K562 (cell line): ENCODE measurements at regions not wholly inside any gene's neighbourhood (a gene's known extent, or its start where the extent isn't known, plus 50 kb on each side); places are given as distances from the start of the nearest gene placed in this dataset.

Experiments
- ATAC-seq: fragments of 200-7000 bp; cut with Tn5 transposase; 3 replicates; pipeline ENCODE4 v1.9.1; 2020; ENCODE audit warnings: moderate library complexity
- BruUV-seq: library from RNA; stranded (reverse); fragments of 400-500 nt; replicated peaks from 2 replicates; lab custom pipeline; 2021; lab: Mats Ljungman, UMichigan
- CTCF ChIA-PET: fragments of 300-600 bp; formaldehyde crosslinking; extraction: SDS; loops from one replicate; lab custom pipeline; 2021; ENCODE audit warnings: low intra/inter-chr PET ratio; lab: Yijun Ruan, JAX
- POLR2A ChIA-PET: fragments of 300-600, 350-650 bp; sonication (Branson Sonifier 250); formaldehyde crosslinking; extraction: SDS; loops from one replicate; lab custom pipeline; 2021; ENCODE audit warnings: antibody characterized with exemption, inconsistent platforms; lab: Yijun Ruan, JAX
- DNase-seq, 4 experiments: peaks; one replicate each; pipeline versions ENCODE4 v3.0.0 to v3.0.0-alpha.2; 2011 to 2018; ENCODE audit warnings: low spot score in 3 of 4, mixed read lengths in 3 of 4; ENCODE audit errors: extremely low read depth in 1 of 4
- FAIRE-seq: peaks from 2 replicates; lab custom pipeline; 2011; peaks lifted over from hg19 to GRCh38; lab: Jason Lieb, UNC
- H2AFZ ChIP-seq: 2 replicates; pipeline ENCODE4 v1.6.0; 2011; ENCODE audit warnings: low read depth, low read length, control low read depth, inconsistent platforms
- H3K27ac ChIP-seq: fragments of 200-600 bp; 3 replicates; pipeline ENCODE4 v1.8.0; 2011; ENCODE audit warnings: low read depth, mild to moderate bottlenecking, control low read depth, inconsistent platforms, low read length, moderate library complexity, mixed read lengths; ENCODE audit errors: extremely low read depth
- H3K27me3 ChIP-seq, 2 experiments: fragments of 300-600 bp in 1 of 2; 2 replicates in 1 of 2; 3 replicates in 1 of 2; pipeline versions ENCODE4 v1.6.0 to v1.8.0; 2011; ENCODE audit warnings: inconsistent platforms in 2 of 2, low read length in 2 of 2, mild to moderate bottlenecking in 1 of 2, mixed read lengths in 1 of 2, moderate library complexity in 1 of 2; ENCODE audit not compliant: control insufficient read depth in 2 of 2, insufficient read depth in 2 of 2
- H3K36me3 ChIP-seq: fragments of 300-600 bp; 3 replicates; pipeline ENCODE4 v1.8.0; 2011; ENCODE audit warnings: mild to moderate bottlenecking, low read length, inconsistent platforms; ENCODE audit not compliant: control insufficient read depth, insufficient read depth
- H3K4me1 ChIP-seq, 2 experiments: fragments of 200-600 bp in 1 of 2; replicated peaks in 1 of 2; 2 replicates in 1 of 2; 3 replicates in 1 of 2; pipeline versions ENCODE4 v1.5.1 to v1.8.0; 2011; ENCODE audit warnings: inconsistent platforms in 2 of 2, low read length in 2 of 2, mild to moderate bottlenecking in 1 of 2, mixed read lengths in 1 of 2, moderate library complexity in 1 of 2; ENCODE audit not compliant: control insufficient read depth in 2 of 2, insufficient read depth in 2 of 2
- H3K4me2 ChIP-seq: 2 replicates; pipeline ENCODE4 v1.6.1; 2011; ENCODE audit warnings: low read length, control low read depth, inconsistent platforms, mixed read lengths; ENCODE audit not compliant: insufficient read depth
- H3K4me3 ChIP-seq: fragments of 200-600 bp; sonication (generic), shearing (Covaris generic); 2 replicates; pipeline ENCODE4 v1.5.1; 2016; ENCODE audit warnings: control low read depth, inconsistent platforms
- H3K79me2 ChIP-seq: fragments of 200-600 bp; 3 replicates; pipeline ENCODE4 v1.8.0; 2011; ENCODE audit warnings: low read length, inconsistent platforms; ENCODE audit not compliant: control insufficient read depth, insufficient read depth
- H3K9ac ChIP-seq, 2 experiments: 2 replicates each; pipeline versions ENCODE4 v1.6.0 to v1.6.1; 2011; ENCODE audit warnings: low read depth in 2 of 2, low read length in 2 of 2, control low read depth in 1 of 2, inconsistent platforms in 1 of 2, mild to moderate bottlenecking in 1 of 2, mixed read lengths in 1 of 2; ENCODE audit not compliant: insufficient read depth in 1 of 2
- H3K9me1 ChIP-seq: one replicate; pipeline ENCODE4 v1.6.0; 2011; ENCODE audit warnings: inconsistent platforms, mild to moderate bottlenecking, low read length, moderate library complexity; ENCODE audit not compliant: control insufficient read depth, insufficient read depth
- H3K9me3 ChIP-seq: replicated peaks from 2 replicates; pipeline ENCODE4 v1.5.1; 2011; ENCODE audit warnings: low read depth, low read length, inconsistent platforms; ENCODE audit not compliant: control insufficient read depth, insufficient read depth
- H4K20me1 ChIP-seq: replicated peaks from 2 replicates; pipeline ENCODE4 v1.6.1; 2011; ENCODE audit warnings: low read length, inconsistent platforms, mixed read lengths; ENCODE audit not compliant: control insufficient read depth, insufficient read depth
- BRD9 ChIP-seq: fragments of 450-650 bp; IDR thresholded peaks from 2 replicates; pipeline ENCODE4 v1.6.1; 2018; ENCODE audit warnings: low read depth; ENCODE audit not compliant: partially characterized antibody
- CC2D1A ChIP-seq: fragments of 450-650 bp; IDR thresholded peaks from 2 replicates; pipeline ENCODE4 v1.6.1; 2017; ENCODE audit warnings: mild to moderate bottlenecking
- CCAR2 ChIP-seq: fragments of 200-400 bp; formaldehyde crosslinking; IDR thresholded peaks from 2 replicates; pipeline ENCODE4 v1.6.1; 2017; ENCODE audit warnings: mild to moderate bottlenecking, low read depth, low read length
- CREB3L1 ChIP-seq: fragments of 450-650 bp; IDR thresholded peaks from 2 replicates; pipeline ENCODE4 v1.6.1; 2014; ENCODE audit warnings: low read depth, mild to moderate bottlenecking, moderate library complexity, borderline replicate concordance
- E2F3 ChIP-seq: fragments of 250-450 bp; sonication (Bioruptor Pico); IDR thresholded peaks from 2 replicates; pipeline ENCODE4 v1.4.0; 2020; ENCODE audit warnings: mild to moderate bottlenecking
- MAFK ChIP-seq: IDR thresholded peaks from 2 replicates; pipeline ENCODE4 v1.6.1; 2011; ENCODE audit warnings: low read length, improper control_type of control experiment
- NR2C2 ChIP-seq, 2 experiments: fragments of 200-800 bp in 1 of 2; sonication (Bioruptor generic) in 1 of 2; sonication (generic) in 1 of 2; formaldehyde crosslinking in 1 of 2; IDR thresholded peaks; 2 replicates each; pipeline versions ENCODE4 v1.6.1 to v1.8.0; 2016 to 2022; ENCODE audit warnings: mild to moderate bottlenecking in 1 of 2, missing compliant biosample characterization in 1 of 2, missing genetic modification characterization in 1 of 2, missing genetic modification reagents in 1 of 2
- ZNF780A ChIP-seq: fragments of 250-450 bp; sonication (Bioruptor Pico); IDR thresholded peaks from 2 replicates; pipeline ENCODE4 v1.5.0; 2021; ENCODE audit warnings: mild to moderate bottlenecking
- WGBS: fragments of 100-300 bp; shearing (Covaris generic); methylation state at CpG from one replicate; pipeline ENCODE4 v1.1.6; 2016; ENCODE audit warnings: low coverage, mixed read lengths; ENCODE audit not compliant: insufficient coverage; ENCODE audit errors: missing lambda C conversion rate; 5-methylcytosine and 5-hydroxymethylcytosine counted together
- in situ Hi-C: fragments of 300-500 bp; cut with MboI; formaldehyde crosslinking; loops from 4 replicates; pipeline ENCODE4 v1.15.0; 2018; ENCODE audit warnings: inconsistent platforms, mixed read lengths
- intact Hi-C: fragments of 100-400 bp; cut with micrococcal nuclease; formaldehyde crosslinking; loops from 2 replicates; pipeline ENCODE4 v1.14.2; 2022

- H3K9me1 ChIP-seq: no peaks in the 10 kb centered on the region
- H3K36me3 ChIP-seq: no peaks in the 10 kb centered on the region
- H3K9ac ChIP-seq: no peak overlapping the region
- no peaks in the 10 kb centered on the region for H3K4me1 ChIP-seq
- H3K4me3 ChIP-seq: no peak overlapping the region
- H4K20me1 ChIP-seq: no peaks in the 10 kb centered on the region
- no peak for ATAC-seq
- no TSS peak for BruUV-seq
- no peak for TF ChIP-seq CREB3L1
- TF ChIP-seq MAFK: no peak
- no peak for TF ChIP-seq BRD9
- TF ChIP-seq, all 486 proteins: peak for 0
- CTCF ChIA-PET: no interaction called here
- Histone ChIP-seq H3K27ac (no peak overlapping the region), H3K9me3 (no peaks in the 10 kb centered on the region), H3K79me2 (no peaks in the 10 kb centered on the region), H3K4me2 (no peak overlapping the region), H3K27me3 (no peaks in the 10 kb centered on the region), H2AFZ (no peak overlapping the region)
- DNase-seq (no peak), FAIRE-seq (no peak)
- intact Hi-C loops (no loop called here), in situ Hi-C loops (no loop called here)
- 3% methylated on average over 3 of the region's 3 CpGs for WGBS
- POLR2A ChIA-PET: no interaction called here
These were observed 962.6 kb downstream of the PCDH7 start for GRCh38 chr4:31682796-31683195.

- no peaks in the 10 kb centered on the region for H3K4me1 ChIP-seq
- no peaks in the 10 kb centered on the region for H3K9me1 ChIP-seq
- intact Hi-C loops: no loop called here
- no peak overlapping the region for H3K9ac ChIP-seq
- in situ Hi-C loops: no loop called here
- no peak overlapping the region for H3K4me3 ChIP-seq
- H3K27ac ChIP-seq: no peak overlapping the region
- ATAC-seq (no peak), FAIRE-seq (no peak), DNase-seq (no peak)
- ChIA-PET POLR2A (no interaction called here), CTCF (no interaction called here)
- H3K4me2 ChIP-seq: no peak overlapping the region
- no peak overlapping the region for H2AFZ ChIP-seq
- no peaks in the 10 kb centered on the region for H4K20me1 ChIP-seq
- no peaks in the 10 kb centered on the region for H3K9me3 ChIP-seq
- BruUV-seq: no TSS peak
- TF ChIP-seq NR2C2 (CRISPR knock-in tag; IDR thresholded peaks at IDR 0.05) (no peak), NR2C2 (tag; IDR thresholded peaks at IDR 0.05) (no peak), CC2D1A (no peak), E2F3 (CRISPR knock-in tag) (no peak), ZNF780A (CRISPR knock-in tag) (no peak), CCAR2 (no peak)
- H3K79me2 ChIP-seq: no peaks in the 10 kb centered on the region
- no peaks in the 10 kb centered on the region for H3K27me3 ChIP-seq
- 0% methylated on average over 3 of the region's 3 CpGs for WGBS
- no peaks in the 10 kb centered on the region for H3K36me3 ChIP-seq
These were observed 967.7 kb downstream of the PCDH7 start for GRCh38 chr4:31687717-31688342.
